MM.1S (cell line): ENCODE measurements at regions not wholly inside any gene's neighbourhood (a gene's known extent, or its start where the extent isn't known, plus 50 kb on each side); places are given as distances from the start of the nearest gene placed in this dataset.

Experiments used
- EZH2 ChIP-seq: fragments of 300-600 bp; sonication (generic); optimal IDR thresholded peaks from 2 replicates; pipeline ENCODE3; 2017; ENCODE audit warnings: low read depth, mild to moderate bottlenecking, antibody characterized with exemption, low read length, mixed read lengths
- EZH2phosphoT487 ChIP-seq: fragments of 300-600 bp; sonication (generic); IDR thresholded peaks from 2 replicates; pipeline ENCODE4 v1.6.1; 2018; ENCODE audit warnings: antibody characterized with exemption, low read length
- TF ChIP-seq, protein P1 (sequence below): fragments of 300-600 bp; sonication (generic); IDR thresholded peaks from 2 replicates; pipeline ENCODE4 v1.5.1; 2016; ENCODE audit warnings: antibody characterized with exemption, low read length, mixed read lengths

DNA sequence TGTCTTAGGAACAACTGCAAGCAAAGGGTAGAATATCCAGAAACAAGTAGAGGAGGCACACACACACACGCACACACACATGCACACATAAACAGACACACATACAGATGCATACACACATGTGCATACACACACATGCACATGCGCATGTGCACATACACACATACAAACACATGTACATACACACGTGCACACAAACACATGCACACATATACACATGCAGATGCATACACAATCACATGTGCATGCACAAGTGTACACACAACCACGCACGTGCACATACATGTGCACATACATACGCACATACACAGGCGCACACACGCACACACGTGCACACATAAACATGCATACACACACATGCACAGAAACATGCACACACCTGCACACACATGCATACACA is 206.5 kb upstream of the OPRM1 start:
- TF ChIP-seq, protein P1, sequence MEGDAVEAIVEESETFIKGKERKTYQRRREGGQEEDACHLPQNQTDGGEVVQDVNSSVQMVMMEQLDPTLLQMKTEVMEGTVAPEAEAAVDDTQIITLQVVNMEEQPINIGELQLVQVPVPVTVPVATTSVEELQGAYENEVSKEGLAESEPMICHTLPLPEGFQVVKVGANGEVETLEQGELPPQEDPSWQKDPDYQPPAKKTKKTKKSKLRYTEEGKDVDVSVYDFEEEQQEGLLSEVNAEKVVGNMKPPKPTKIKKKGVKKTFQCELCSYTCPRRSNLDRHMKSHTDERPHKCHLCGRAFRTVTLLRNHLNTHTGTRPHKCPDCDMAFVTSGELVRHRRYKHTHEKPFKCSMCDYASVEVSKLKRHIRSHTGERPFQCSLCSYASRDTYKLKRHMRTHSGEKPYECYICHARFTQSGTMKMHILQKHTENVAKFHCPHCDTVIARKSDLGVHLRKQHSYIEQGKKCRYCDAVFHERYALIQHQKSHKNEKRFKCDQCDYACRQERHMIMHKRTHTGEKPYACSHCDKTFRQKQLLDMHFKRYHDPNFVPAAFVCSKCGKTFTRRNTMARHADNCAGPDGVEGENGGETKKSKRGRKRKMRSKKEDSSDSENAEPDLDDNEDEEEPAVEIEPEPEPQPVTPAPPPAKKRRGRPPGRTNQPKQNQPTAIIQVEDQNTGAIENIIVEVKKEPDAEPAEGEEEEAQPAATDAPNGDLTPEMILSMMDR, result no peak
- TF ChIP-seq EZH2 (no peak), EZH2phosphoT487 (no peak)
